NB4 (cell line): ENCODE measurements at regions not wholly inside any gene's neighbourhood (a gene's known extent, or its start where the extent isn't known, plus 50 kb on each side); places are given as distances from the start of the nearest gene placed in this dataset.

Experiments
- CTCF ChIP-seq: IDR thresholded peaks from one replicate; pipeline ENCODE4 v1.5.1; 2012; ENCODE audit warnings: low read depth, low read length
- POLR2A ChIP-seq: IDR thresholded peaks from 2 replicates; pipeline ENCODE4 v1.6.1; 2011; ENCODE audit warnings: mild to moderate bottlenecking; ENCODE audit not compliant: insufficient read length; ENCODE audit errors: extremely low read depth
- TF ChIP-seq, protein P1 (sequence below): IDR thresholded peaks from 2 replicates; pipeline ENCODE4 v1.6.1; 2011; ENCODE audit warnings: low read depth, low read length

DNA sequence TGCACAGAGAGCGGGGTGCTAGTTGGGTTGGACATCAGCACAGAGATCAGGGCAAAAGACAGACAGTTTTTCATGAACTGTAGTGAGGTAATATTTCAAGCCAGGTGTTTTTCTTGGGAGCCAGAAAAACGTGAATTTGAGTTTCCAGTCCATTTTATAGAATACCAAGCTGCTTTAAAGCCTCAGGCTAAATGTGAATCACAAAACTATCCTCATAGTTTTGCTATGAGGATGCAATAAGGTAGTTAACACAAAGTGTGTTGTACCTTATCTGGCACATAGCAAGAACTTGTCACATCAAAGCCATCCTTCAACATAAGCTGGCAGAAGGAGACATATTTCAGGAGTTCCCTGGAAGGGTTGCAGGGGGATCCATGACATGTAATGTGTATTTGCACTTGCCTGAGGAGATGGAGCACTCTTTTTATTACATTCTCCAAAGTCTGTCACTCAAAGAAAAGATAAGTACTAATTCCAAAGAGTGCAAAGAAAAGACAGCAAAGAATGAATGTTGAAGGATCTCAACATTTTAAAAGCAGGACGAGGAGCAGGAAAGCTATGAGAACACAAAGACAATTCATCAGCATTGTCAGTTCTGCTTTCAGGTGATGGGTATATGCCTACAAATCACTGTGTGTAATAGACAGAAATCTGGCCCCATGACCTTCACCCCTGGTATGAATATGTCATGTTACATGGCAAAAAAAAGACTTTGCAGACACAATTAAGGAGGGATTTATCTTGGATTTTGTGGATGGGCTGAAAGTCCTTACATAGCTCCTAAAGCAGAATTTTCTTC is 1046.4 kb downstream of the NTRK3 start:
- TF ChIP-seq, protein P1, sequence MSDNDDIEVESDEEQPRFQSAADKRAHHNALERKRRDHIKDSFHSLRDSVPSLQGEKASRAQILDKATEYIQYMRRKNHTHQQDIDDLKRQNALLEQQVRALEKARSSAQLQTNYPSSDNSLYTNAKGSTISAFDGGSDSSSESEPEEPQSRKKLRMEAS = no peak
- TF ChIP-seq POLR2A (no peak), CTCF (no peak)
